SHP77 treated with DMSO at 0.1 percent for 48 hours (cell line): ENCODE measurements at regions not wholly inside any gene's neighbourhood (a gene's known extent, or its start where the extent isn't known, plus 50 kb on each side); places are given as distances from the start of the nearest gene placed in this dataset.
"Not testable (repeated sequence)": the region's sequence is repeated elsewhere in the genome, so short reads cannot be mapped to it uniquely, and the experiment has no call there.

Experiments
- DNase-seq: peaks from one replicate; lab custom pipeline; 2025; lab: John Stamatoyannopoulos, UW

DNA sequence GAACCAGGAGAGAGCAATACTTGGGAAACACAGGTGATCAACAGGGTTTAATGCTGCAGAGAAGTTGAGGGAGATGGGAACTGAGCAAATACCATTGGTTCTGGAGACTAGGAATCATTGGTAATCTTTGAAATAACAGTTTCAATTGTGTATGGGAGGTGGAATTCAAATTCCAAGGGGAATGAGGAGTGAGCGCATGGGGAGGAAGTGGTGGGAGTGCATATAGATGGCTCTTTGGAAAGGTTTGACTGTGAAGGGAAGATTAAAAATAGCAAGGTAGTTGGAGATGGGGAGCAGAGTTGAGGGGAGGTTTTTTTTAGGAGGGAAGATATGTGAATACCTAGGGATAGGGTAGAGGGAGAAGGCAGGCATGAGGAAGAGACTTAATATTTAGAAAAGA is 51.1 kb upstream of the ROPN1 start:
- DNase-seq: no peak

GRCh38 chr3:124044956-124045355 is 53.0 kb upstream of the ROPN1 start:
- no peak for DNase-seq

DNA sequence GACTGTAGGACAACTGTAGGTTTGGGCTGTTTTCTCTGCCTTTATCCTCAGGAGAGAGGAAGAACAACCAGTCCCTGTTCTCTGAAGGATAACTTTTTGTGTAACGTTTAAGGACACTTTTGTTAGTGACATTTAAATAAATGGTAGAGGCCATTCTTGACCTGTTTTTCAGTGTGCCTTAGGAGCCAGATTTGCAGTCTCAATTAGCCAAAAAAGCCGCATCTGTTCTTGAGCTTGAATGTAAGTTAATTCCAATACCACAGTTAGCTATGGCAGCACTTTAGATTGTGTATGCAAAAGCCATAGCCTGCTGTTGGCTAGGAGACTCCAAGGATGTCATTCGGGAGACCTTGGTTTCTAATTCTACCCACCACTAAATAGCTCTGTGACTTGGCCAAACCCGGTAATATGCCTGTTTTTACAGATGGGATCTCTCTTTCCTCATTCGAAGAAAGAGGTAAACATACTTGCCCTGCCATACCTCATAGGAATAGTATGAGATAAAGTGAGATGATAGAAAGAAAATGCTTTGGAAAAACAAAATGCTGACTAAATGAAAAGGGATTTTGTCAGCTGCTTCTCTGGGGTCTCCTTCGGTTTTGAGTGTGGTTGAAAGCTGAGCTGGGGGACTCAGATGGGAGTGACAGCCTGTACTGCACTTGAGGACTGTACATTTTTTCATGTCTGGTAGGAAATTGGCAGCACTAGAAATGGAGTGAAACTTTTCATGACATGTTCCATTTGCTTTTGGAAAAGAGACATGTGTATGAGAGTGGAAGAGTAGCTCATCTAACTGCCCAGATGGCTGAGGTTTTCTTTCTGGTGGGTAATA is 57.3 kb upstream of the ROPN1 start:
- DNase-seq: no peak

GRCh38 chr3:124051636-124052035 is 59.7 kb upstream of the ROPN1 start:
- no peak for DNase-seq

DNA sequence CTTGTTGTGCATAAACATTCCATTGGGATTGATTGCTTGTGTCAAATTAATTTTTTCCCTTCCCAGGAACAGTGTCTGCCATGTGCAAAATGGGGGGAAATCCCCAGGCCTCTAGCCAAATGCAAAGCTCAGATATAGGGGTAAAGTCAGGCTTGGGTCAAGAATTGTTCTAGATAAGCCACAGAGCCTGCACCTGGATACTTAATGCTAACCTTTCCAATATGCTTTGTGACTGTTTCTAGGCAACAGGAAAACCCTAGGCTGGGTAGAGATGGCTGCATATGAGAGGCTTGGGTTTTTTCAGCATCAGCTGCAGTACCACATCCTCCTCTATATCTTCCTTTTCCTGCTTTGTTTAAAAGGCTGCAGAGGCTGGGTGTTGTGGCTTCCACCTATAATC is 61.9 kb upstream of the ROPN1 start:
- DNase-seq: no peak

- DNase-seq: no peak
Observed at GRCh38 chr3:124056846-124057245, 64.9 kb upstream of the ROPN1 start.

DNA sequence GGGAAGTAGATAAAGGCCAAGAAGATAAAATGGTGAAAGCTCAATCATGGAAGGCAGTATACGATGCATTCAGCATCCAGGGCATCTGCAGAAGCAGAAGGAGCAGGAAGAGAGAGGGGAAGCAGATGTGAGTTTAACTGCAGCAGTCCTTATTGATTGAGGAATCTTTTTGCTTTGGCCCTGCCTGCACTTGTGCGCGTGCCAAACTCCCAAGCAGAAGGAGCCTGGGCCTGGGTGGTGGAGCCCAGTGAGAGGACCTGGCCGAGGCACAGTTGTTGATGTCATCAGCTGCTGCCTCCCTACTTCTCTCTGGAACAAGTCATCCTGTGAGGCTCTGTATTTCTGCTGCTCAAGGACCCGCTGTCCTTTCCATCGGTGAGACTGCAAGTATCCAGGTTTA is 65.5 kb upstream of the ROPN1 start:
- DNase-seq: no peak

DNA sequence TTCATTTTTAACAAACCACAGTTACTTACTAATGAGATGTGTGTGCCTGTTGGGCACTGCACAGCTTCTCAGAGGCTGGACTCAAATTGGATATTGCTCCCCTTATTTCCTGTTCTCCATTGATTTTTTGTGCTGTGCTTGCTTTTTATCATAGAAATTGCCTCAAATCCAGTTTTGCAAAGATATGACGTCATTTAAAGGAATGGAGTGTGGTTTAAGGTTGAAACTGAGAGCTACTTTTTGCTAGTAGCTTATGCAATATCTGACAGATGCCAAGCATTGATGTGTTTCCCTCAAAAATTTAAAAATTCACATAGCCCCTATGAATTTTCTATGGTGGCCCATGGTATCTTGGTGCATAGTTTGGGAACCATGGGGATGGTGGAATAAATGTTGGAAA is 67.7 kb upstream of the ROPN1 start:
- no peak for DNase-seq

- DNase-seq: no peak
Observed at GRCh38 chr3:124063197-124063909, 71.4 kb upstream of the ROPN1 start.

GRCh38 chr3:124064050-124064449 is 72.1 kb upstream of the ROPN1 start:
- DNase-seq: no peak

DNA sequence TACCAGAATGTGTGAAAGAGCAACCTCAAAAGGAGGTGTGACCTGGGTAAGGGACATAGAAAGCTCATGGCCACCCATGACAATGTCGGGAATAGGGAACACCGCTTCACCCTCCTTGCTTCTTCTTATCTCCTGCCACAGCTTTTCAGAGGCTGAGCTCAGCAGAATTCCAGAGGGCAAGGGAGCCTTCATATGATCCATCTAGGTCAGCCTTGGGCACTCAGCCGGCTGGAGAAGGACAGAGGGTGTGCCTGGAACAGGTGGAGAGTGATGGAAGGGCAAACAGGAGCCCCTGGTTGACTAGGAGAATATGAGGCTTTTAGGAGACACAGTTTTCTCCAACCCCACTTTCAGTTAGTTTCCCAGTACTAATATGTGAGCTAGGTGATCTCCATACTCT is 74.6 kb upstream of the ROPN1 start:
- not testable (repeated sequence) for DNase-seq

DNA sequence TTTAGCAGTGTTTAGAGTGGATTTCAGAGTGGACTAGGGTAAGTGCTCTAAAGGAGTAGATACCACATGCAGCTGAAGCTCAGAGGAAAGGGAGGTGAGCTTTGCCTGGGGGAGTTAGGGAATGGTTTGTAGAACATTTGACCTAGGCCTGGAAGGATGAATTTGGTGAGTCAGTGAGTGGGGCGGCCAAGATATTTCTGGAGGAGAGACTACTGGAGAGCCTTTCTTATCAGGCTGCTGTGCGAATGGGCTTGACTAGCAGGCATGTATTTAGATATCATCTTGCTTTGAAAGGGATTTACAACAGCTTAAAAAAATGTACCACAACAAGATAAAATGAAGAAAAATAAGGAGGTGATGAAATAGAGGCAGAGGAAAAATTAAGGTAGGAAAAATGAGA is 77.8 kb upstream of the ROPN1 start:
- DNase-seq: not testable (repeated sequence)

DNA sequence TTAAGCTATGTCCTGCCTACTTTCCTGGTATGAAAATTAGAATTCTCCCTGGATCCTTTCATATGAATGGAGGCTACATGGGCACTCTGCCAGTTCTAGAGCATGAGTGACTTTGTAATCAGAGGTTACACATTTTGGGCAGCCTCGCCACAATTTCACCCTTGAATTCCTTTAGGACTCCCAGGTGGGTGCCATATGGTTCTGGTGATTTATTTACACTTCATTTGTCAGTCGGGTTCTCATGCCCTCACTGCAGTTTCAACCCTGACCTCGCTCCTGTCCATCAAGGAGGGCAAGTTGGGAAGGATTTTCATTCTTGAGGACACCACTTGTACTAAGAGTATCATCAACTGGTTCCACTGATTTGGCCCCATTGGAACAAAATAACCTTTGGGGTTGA is 83.2 kb upstream of the ROPN1 start:
- DNase-seq: not testable (repeated sequence)

DNA sequence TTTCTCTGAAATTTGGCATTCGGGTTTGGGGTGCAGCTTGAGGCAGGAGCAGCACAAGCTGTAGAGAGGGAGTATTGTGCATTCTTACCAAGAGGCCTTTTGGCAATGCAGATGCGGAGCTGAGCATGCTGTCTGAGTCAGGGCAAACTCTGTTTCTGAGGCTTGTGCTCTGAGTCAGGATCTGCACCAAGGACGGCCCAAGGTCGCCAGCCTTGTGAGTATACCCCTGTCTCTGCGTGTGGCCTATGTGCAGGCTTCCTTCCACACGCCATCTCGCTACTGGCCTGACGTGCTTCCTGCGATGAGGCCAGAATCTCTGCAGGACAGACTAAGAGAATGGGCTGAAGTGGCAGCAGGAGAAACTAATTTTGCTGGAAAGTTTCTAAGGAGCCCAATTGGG is 83.8 kb upstream of the ROPN1 start:
- no peak for DNase-seq

DNA sequence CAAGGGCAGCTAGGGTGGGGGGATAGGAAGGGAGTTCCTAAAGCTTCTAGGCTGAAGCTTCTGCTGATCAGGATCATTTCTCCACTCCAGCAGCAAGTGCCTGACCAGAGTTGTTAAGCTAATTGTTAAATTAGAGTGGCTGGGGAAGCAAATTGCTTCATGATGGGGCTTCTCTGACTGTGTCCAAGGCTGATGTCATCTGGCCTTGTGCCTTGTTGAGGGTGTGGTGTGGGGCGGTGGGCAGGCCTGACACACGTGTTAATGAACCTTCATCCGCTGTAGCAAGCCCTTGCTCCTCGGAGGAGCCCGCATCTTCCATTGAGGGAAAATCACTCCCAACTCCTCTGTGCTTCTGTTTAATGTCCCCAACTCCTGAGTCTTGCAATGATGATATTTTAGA is 84.3 kb upstream of the ROPN1 start:
- no peak for DNase-seq

DNA sequence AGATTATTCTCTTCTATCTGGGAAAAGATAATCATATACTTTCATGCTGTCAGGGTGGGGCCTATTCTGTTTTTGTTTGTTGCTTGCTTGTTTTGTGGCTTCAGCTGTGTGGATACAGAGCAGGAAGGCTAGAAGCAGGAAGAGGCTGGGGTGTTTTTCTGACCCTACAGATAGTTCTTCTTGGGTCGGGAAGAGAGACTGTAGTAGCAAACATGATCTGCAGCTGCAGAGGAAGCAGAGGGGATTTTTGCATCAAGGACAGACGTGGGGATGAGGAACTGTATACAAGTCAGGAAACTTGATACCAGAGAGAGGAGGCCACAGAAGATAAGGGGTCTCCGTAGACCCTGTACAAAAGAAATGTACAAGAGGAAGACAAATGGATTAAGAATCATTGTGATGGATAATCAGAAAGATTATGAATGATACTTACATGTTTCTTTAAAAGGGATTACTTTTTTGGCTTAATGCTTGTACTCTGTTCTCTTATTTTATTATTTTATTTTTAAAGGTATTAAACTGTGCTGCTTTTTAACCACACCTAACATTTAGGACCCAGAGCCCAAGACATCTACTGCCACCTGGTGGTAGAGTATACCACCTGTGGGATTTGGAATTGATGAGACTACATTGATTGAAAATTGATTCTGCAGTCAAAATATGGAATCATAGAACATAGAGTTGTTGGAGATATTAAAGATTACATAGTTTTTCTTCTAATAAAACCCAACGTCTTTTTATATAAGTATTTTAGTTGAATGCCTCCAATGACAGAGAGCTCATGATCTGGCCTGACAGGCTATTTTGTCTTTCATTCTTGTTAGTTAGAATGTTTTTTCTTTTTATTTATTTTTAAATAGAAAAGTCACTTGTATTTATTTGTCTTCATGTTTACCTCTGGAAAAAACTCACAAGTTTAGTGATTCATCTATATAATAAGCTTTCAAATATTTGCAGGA is 87.3 kb upstream of the ROPN1 start:
- no peak for DNase-seq

DNA sequence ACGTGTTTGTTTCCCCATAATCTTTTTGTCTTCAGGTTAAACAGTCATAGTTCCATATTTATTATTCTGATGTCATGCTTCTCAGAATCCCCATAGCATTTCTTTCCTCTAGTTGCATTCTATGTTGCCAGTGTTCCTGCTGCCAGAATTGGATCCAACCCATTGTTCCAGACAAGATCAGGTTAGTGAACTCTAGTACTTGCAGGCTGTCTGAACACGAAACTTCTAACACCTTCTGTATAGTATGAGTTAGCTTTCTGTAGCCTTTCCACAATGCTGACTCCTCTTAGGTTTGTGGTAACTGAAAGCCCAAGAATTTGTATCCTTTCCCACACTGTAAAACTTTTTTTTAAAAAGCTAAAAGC is 88.0 kb upstream of the ROPN1 start:
- DNase-seq: no peak

- no peak for DNase-seq
Observed at GRCh38 chr3:124082343-124082742, 90.4 kb upstream of the ROPN1 start.

DNA sequence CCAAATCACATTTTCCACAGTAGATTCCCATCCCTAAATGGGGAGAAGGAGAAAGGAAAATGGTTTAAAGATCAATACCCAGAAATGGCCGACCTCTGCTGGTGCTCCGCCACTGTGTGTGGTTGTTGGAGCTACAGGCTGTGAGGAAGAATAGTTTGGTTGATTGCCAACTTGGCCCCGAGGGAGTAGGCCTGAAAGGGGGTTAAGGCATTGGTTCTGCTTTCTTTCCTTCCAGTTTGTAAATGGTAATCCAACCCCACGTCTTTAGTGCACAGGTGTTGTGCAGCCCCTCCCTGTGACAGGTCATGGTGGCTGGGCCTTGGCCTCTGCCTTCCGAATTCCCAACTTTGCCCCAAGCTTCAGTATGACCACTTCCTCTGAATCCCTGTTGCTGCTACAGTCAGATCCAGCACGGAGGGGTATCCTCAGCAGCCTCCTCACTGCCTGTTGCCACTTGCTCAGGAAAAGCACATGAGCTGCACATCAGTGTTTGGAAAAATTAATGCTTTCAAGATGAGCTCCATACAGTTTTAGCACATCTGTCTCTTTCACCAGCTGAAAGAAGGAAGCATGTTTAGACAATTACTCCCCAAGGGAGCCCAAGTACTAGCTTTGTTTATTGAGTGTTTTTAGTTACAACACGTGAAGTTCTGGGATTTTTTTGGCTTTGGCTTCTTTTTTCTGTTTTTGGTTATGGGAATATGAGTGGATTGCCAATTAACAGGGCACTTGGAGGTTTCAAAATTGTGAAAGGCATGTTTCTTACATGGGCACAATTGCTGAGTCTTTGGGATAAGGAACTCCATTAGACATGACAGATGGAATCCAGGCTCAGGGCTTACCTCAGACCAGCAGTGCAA is 92.3 kb upstream of the ROPN1 start:
- DNase-seq: no peak

DNA sequence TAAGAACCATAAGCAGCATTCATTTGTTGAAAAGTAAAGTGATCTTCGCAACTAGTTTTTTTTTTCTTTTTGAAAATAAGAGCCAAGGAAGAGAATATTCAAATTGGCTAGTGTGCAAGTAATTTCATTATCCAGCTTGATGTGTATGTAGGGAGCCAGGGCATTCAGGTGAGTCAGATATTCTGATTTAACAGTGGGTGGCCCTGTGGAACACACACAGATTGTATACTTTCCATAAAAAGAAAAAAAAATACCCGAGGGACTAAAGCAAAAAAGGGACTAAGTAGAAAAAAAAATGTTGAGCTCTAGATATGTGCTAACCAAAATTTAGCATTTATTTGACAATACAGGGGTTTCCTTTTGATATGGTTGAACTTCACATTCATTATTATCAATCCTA is 96.9 kb upstream of the ROPN1 start:
- no peak for DNase-seq

DNA sequence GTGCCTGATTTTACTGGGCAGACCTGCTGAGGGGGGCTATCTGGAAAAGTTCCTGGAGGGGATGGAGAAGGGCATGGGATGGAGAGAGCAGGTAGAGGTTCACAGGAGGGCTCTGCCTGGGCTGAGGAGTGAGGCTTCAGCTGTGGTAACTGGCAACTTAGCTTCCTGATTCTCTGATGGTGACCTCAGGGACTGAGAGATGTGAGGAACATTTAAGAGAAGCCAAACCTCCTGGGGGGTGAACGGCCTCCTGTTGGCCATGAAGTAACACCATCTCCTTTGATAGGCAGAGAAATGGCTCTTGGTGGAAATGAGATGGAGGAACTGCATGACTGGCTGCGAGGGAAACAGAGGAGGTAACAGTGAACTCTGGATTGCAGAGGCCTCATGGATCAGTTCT is 97.3 kb upstream of the ROPN1 start:
- DNase-seq: no peak

DNA sequence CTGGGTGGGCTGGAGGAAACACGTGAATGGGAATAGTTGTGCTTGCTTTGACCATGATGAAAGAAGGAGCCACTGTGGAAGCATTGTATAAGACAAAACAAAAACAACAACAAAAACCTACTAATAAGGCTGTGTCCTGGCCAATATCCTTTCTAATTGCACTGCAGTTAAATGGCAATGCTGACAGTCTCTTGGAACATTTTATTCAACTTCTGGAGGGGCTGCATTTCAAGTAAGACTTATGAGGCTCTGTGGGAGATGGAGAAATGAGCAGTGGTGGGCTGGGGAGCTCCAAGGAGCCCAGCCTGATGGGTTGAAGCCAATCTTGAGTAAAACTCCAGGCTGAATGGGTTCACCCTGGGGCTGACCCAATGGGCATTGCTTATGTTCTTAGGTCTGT is 99.8 kb upstream of the ROPN1 start:
- no peak for DNase-seq
